H1 (cell line): ENCODE measurements at regions not wholly inside any gene's neighbourhood (a gene's known extent, or its start where the extent isn't known, plus 50 kb on each side); places are given as distances from the start of the nearest gene placed in this dataset.

Experiments used
- CTCF ChIA-PET: fragments of 300-600 bp; sonication (Branson Sonifier 250); formaldehyde crosslinking; loops from one replicate; lab custom pipeline; 2021; ENCODE audit not compliant: partially characterized antibody; lab: Charles Lee
- POLR2A ChIA-PET: fragments of 300-600 bp; sonication (Branson Sonifier 250); formaldehyde crosslinking; loops from one replicate; lab custom pipeline; 2021; ENCODE audit warnings: inconsistent platforms; ENCODE audit not compliant: partially characterized antibody; lab: Charles Lee
- DNase-seq, 2 experiments: peaks; one replicate each; pipeline versions ENCODE4 v3.0.0 to v3.0.0-alpha.2; 2010 to 2022; ENCODE audit warnings: low spot score in 2 of 2, low read depth in 1 of 2, mixed read lengths in 1 of 2
- FAIRE-seq: peaks from 2 replicates; lab custom pipeline; 2011; peaks lifted over from hg19 to GRCh38; lab: Jason Lieb, UNC
- H2AFZ ChIP-seq: 2 replicates; pipeline ENCODE4 v1.8.1; 2012; ENCODE audit warnings: low read length, inconsistent platforms
- H2AK5ac ChIP-seq: 2 replicates; pipeline ENCODE4 v1.6.1; 2013; ENCODE audit warnings: low read depth, low read length
- H2BK120ac ChIP-seq: replicated peaks from 2 replicates; pipeline ENCODE3; 2013; ENCODE audit warnings: low read depth, low read length, inconsistent platforms
- H2BK12ac ChIP-seq: 2 replicates; pipeline ENCODE4 v1.6.1; 2013; ENCODE audit warnings: low read depth, low read length
- H2BK15ac ChIP-seq: 2 replicates; pipeline ENCODE4 v1.6.1; 2013; ENCODE audit warnings: low read length
- H2BK20ac ChIP-seq: 2 replicates; pipeline ENCODE4 v1.6.1; 2013; ENCODE audit warnings: low read length
- H2BK5ac ChIP-seq: 2 replicates; pipeline ENCODE4 v1.6.1; 2013; ENCODE audit warnings: low read depth, low read length
- H3K14ac ChIP-seq: 2 replicates; pipeline ENCODE4 v1.6.1; 2013; ENCODE audit warnings: inconsistent platforms; ENCODE audit not compliant: insufficient read length
- H3K18ac ChIP-seq: 2 replicates; pipeline ENCODE4 v1.6.1; 2013; ENCODE audit warnings: low read length; ENCODE audit errors: extremely low read depth
- H3K23ac ChIP-seq: 2 replicates; pipeline ENCODE4 v1.6.1; 2013; ENCODE audit warnings: inconsistent platforms; ENCODE audit not compliant: insufficient read length
- H3K23me2 ChIP-seq: 2 replicates; pipeline ENCODE4 v1.6.1; 2013; ENCODE audit warnings: low read depth, low read length
- H3K27ac ChIP-seq: 2 replicates; pipeline ENCODE4 v1.6.1; 2011; ENCODE audit warnings: low read depth, low read length, inconsistent platforms
- H3K27me3 ChIP-seq, 4 experiments: replicated peaks in 1 of 4; 1 replicate in 1 of 4; 2 replicates in 3 of 4; pipeline versions ENCODE4 v1.6.1 to v1.8.1; 2011 to 2013; ENCODE audit warnings: low read length in 3 of 4, mild to moderate bottlenecking in 3 of 4, inconsistent platforms in 2 of 4, mixed read lengths in 2 of 4, moderate library complexity in 1 of 4; ENCODE audit not compliant: control insufficient read depth in 3 of 4, insufficient read depth in 3 of 4; ENCODE audit errors: extremely low read depth in 1 of 4
- H3K36me3 ChIP-seq, 4 experiments: 2 replicates each; pipeline versions ENCODE4 v1.6.1 to v1.8.1; 2011 to 2013; ENCODE audit warnings: mild to moderate bottlenecking in 4 of 4, low read length in 3 of 4, moderate library complexity in 2 of 4, control low read depth in 1 of 4, inconsistent platforms in 1 of 4; ENCODE audit not compliant: insufficient read depth in 4 of 4, control insufficient read depth in 2 of 4
- H3K4ac ChIP-seq: replicated peaks from 2 replicates; pipeline ENCODE3; 2013; ENCODE audit warnings: low read length, low read depth, mixed read lengths, inconsistent platforms; ENCODE audit not compliant: insufficient read length
- H3K4me1 ChIP-seq, 4 experiments: replicated peaks in 1 of 4; 1 replicate in 1 of 4; 2 replicates in 3 of 4; pipeline versions ENCODE4 v1.6.1 to v1.8.1; 2011 to 2013; ENCODE audit warnings: low read length in 3 of 4, inconsistent platforms in 2 of 4, mixed read lengths in 1 of 4; ENCODE audit not compliant: insufficient read depth in 4 of 4, control insufficient read depth in 3 of 4
- H3K4me2 ChIP-seq, 2 experiments: 2 replicates each; pipeline versions ENCODE4 v1.6.1 to v1.8.1; 2011 to 2013; ENCODE audit warnings: low read depth in 2 of 2, low read length in 2 of 2, control low read depth in 1 of 2, inconsistent platforms in 1 of 2, mild to moderate bottlenecking in 1 of 2; ENCODE audit not compliant: insufficient read depth in 1 of 2
- H3K4me3 ChIP-seq, 4 experiments: fragments of 200-600, 300-600 bp in 1 of 4; sonication (generic), shearing (Covaris generic), sonication (Bioruptor Twin) in 1 of 4; 2 replicates each; pipeline versions ENCODE4 v1.5.1 to v1.8.1; 2011 to 2016; ENCODE audit warnings: low read length in 4 of 4, low read depth in 3 of 4, control low read depth in 2 of 4, inconsistent platforms in 2 of 4, mild to moderate bottlenecking in 2 of 4, mixed read lengths in 1 of 4, moderate library complexity in 1 of 4; ENCODE audit not compliant: insufficient read depth in 2 of 4; ENCODE audit errors: extremely low read depth in 1 of 4
- H3K56ac ChIP-seq: replicated peaks from 2 replicates; pipeline ENCODE3; 2013; ENCODE audit warnings: low read depth, mild to moderate bottlenecking, mixed read lengths, low read length, inconsistent platforms; ENCODE audit not compliant: insufficient read length
- H3K79me1 ChIP-seq: 2 replicates; pipeline ENCODE4 v1.6.1; 2013; ENCODE audit warnings: low read depth, low read length, control low read depth
- H3K79me2 ChIP-seq, 2 experiments: 2 replicates each; pipeline versions ENCODE4 v1.6.1 to v1.8.1; 2012 to 2013; ENCODE audit warnings: low read length in 2 of 2, mild to moderate bottlenecking in 2 of 2, inconsistent platforms in 1 of 2; ENCODE audit not compliant: insufficient read depth in 2 of 2, control insufficient read depth in 1 of 2
- H3K9ac ChIP-seq, 4 experiments: replicated peaks in 1 of 4; 1 replicate in 1 of 4; 2 replicates in 3 of 4; pipeline versions ENCODE4 v1.6.1 to v1.8.1; 2011 to 2013; ENCODE audit warnings: low read depth in 3 of 4, low read length in 3 of 4, control low read depth in 2 of 4, mild to moderate bottlenecking in 2 of 4, moderate library complexity in 2 of 4, inconsistent platforms in 1 of 4; ENCODE audit errors: extremely low read depth in 1 of 4
- H3K9me3 ChIP-seq, 2 experiments: 2 replicates each; pipeline versions ENCODE4 v1.6.1 to v1.8.1; 2012 to 2013; ENCODE audit warnings: mild to moderate bottlenecking in 2 of 2, moderate library complexity in 2 of 2, control low read depth in 1 of 2, inconsistent platforms in 1 of 2, low read depth in 1 of 2, low read length in 1 of 2, mixed read lengths in 1 of 2; ENCODE audit not compliant: insufficient read depth in 2 of 2
- H4K20me1 ChIP-seq, 2 experiments: replicated peaks in 1 of 2; 2 replicates each; pipeline versions ENCODE3 to v1.8.1; 2011 to 2013; ENCODE audit warnings: inconsistent platforms in 2 of 2, low read length in 2 of 2, mild to moderate bottlenecking in 1 of 2; ENCODE audit not compliant: insufficient read depth in 2 of 2, control insufficient read depth in 1 of 2
- H4K5ac ChIP-seq: 2 replicates; pipeline ENCODE4 v1.6.1; 2013; ENCODE audit warnings: low read length, low read depth, mixed read lengths, inconsistent platforms; ENCODE audit not compliant: insufficient read length
- H4K8ac ChIP-seq: 2 replicates; pipeline ENCODE4 v1.8.0; 2013; ENCODE audit warnings: mild to moderate bottlenecking, moderate library complexity, low read length, inconsistent platforms; ENCODE audit not compliant: insufficient read depth; ENCODE audit errors: extremely low read depth
- H4K91ac ChIP-seq: replicated peaks from 2 replicates; pipeline ENCODE3; 2013; ENCODE audit warnings: low read length, mixed read lengths, inconsistent platforms; ENCODE audit not compliant: insufficient read length
- CBX5 ChIP-seq: fragments of 300-800, 300-1000 bp; sonication (generic); IDR thresholded peaks from 2 replicates; pipeline ENCODE4 v1.7.1; 2016; ENCODE audit warnings: antibody characterized with exemption, low read length, low read depth
- CHD1 ChIP-seq: IDR thresholded peaks from 2 replicates; pipeline ENCODE4 v1.6.1; 2012; ENCODE audit warnings: low read depth, low read length, improper control_type of control experiment
- EZH2 ChIP-seq: fragments of 200-600 bp; sonication (generic); IDR thresholded peaks from 2 replicates; pipeline ENCODE4 v1.7.1; 2012; ENCODE audit warnings: low read depth, mild to moderate bottlenecking, moderate library complexity, low read length, inconsistent platforms; ENCODE audit not compliant: severe bottlenecking
- JUN ChIP-seq: IDR thresholded peaks from 2 replicates; pipeline ENCODE4 v1.6.1; 2011; ENCODE audit warnings: low read depth, mild to moderate bottlenecking, improper control_type of control experiment, low read length
- KDM1A ChIP-seq: fragments of 200-600, 300-600 bp; sonication (generic); IDR thresholded peaks from 2 replicates; pipeline ENCODE4 v1.7.1; 2016; ENCODE audit warnings: mild to moderate bottlenecking, low read length, borderline replicate concordance
- KDM4A ChIP-seq: IDR thresholded peaks from one replicate; pipeline ENCODE4 v1.7.1; 2012; ENCODE audit warnings: low read depth, mild to moderate bottlenecking, moderate library complexity, low read length, inconsistent platforms; ENCODE audit not compliant: severe bottlenecking
- MAFK ChIP-seq: IDR thresholded peaks from 2 replicates; pipeline ENCODE4 v1.6.1; 2012; ENCODE audit warnings: low read depth, mild to moderate bottlenecking, improper control_type of control experiment, low read length
- POLR2A ChIP-seq, 2 experiments: IDR thresholded peaks; 1 replicate in 1 of 2; 2 replicates in 1 of 2; pipeline ENCODE4 v1.6.1; 2011; ENCODE audit warnings: low read depth in 2 of 2, low read length in 2 of 2, mild to moderate bottlenecking in 2 of 2; ENCODE audit errors: control extremely low read depth in 1 of 2
- POLR2AphosphoS5 ChIP-seq: IDR thresholded peaks from 2 replicates; pipeline ENCODE4 v1.6.1; 2011; ENCODE audit warnings: low read depth, low read length
- RFX5 ChIP-seq: IDR thresholded peaks from 2 replicates; pipeline ENCODE4 v1.6.1; 2011; ENCODE audit warnings: low read depth, low read length, improper control_type of control experiment, borderline replicate concordance
- SIN3A ChIP-seq, 2 experiments: IDR thresholded peaks in 1 of 2; conservative IDR thresholded peaks in 1 of 2; 2 replicates each; pipeline ENCODE4 v1.6.1; 2011 to 2012; ENCODE audit warnings: low read length in 2 of 2, improper control_type of control experiment in 1 of 2, low read depth in 1 of 2, mild to moderate bottlenecking in 1 of 2
- SP1 ChIP-seq: IDR thresholded peaks from 2 replicates; pipeline ENCODE4 v1.6.1; 2011; ENCODE audit warnings: low read depth, low read length
- SP4 ChIP-seq: IDR thresholded peaks from 2 replicates; pipeline ENCODE4 v1.6.1; 2012; ENCODE audit warnings: low read length, inconsistent platforms
- TEAD4 ChIP-seq: IDR thresholded peaks from 2 replicates; pipeline ENCODE4 v1.6.1; 2012; ENCODE audit warnings: low read depth, low read length, inconsistent platforms, mixed read lengths
- WGBS, 2 experiments: shearing (Covaris generic) in 1 of 2; methylation state at CpG; one replicate each; pipeline versions ENCODE4 v1.1.6 to v1.1.7; 2013 to 2015; ENCODE audit warnings: low lambda C conversion rate in 2 of 2, mixed read lengths in 2 of 2, inconsistent platforms in 1 of 2, low coverage in 1 of 2, missing lambda C conversion rate in 1 of 2; ENCODE audit not compliant: insufficient replicate concordance in 2 of 2, insufficient coverage in 1 of 2, insufficient read length in 1 of 2; ENCODE audit errors: extremely low coverage in 1 of 2, missing lambda C conversion rate in 1 of 2; 5-methylcytosine and 5-hydroxymethylcytosine counted together
- TF ChIP-seq, protein P1 (sequence below): IDR thresholded peaks from 2 replicates; pipeline ENCODE4 v1.6.1; 2012; ENCODE audit warnings: inconsistent platforms

GRCh38 chr4:18684932-18685331, 663.4 kb upstream of the LCORL start:
- ChIA-PET POLR2A (no interaction called here), CTCF (no interaction called here)
- Histone ChIP-seq H3K9ac (no peak overlapping the region), H2BK12ac (no peak overlapping the region), H3K23me2 (no peaks in the 10 kb centered on the region), H3K9me3 (no peaks in the 10 kb centered on the region), H2BK5ac (no peak overlapping the region), H3K79me1 (no peaks in the 10 kb centered on the region), H4K5ac (no peak overlapping the region), H3K56ac (no peak overlapping the region), H3K79me2 (no peaks in the 10 kb centered on the region), H4K91ac (no peak overlapping the region), H4K20me1 (no peaks in the 10 kb centered on the region), H3K4me2 (no peak overlapping the region), H3K36me3 (no peaks in the 10 kb centered on the region), H2BK120ac (no peak overlapping the region), H3K23ac (no peak overlapping the region), H3K4ac (no peak overlapping the region), H2AFZ (no peak overlapping the region), H2AK5ac (no peak overlapping the region), H4K8ac (no peak overlapping the region), H3K4me1 (peaks cover 0 to 5% (median 4%) of the 10 kb centered on the region in 4 experiments; a peak in 4 of 7 replicates), H2BK20ac (no peak overlapping the region), H3K27me3 (no peaks in the 10 kb centered on the region), H3K14ac (no peak overlapping the region), H2BK15ac (no peak overlapping the region), H3K18ac (no peak overlapping the region), H3K4me3 (no peak overlapping the region), H3K27ac (no peak overlapping the region)
- FAIRE-seq (no peak), DNase-seq (no peak)
- 84% methylated on average over 4 of the region's 4 CpGs; no CpG with 5 or more reads in 1 of the 2 experiments for WGBS, 2 experiments
- TF ChIP-seq JUN (no peak), TEAD4 (no peak), EZH2 (no peak), SP1 (no peak), CHD1 (no peak), KDM4A (no peak), POLR2A (IDR thresholded peaks at IDR 0.05; ENCODE audit: control extremely low read depth in 1 of 2, low read depth in 2 of 2, low read length in 2 of 2) (no peak), POLR2AphosphoS5 (no peak), CBX5 (no peak), RFX5 (no peak), SP4 (no peak), KDM1A (no peak), MAFK (no peak), SIN3A (conservative IDR thresholded peaks at IDR 0.05 in 1 of 2, IDR thresholded peaks at IDR 0.05 in 1 of 2; ENCODE audit: low read depth in 1 of 2, low read length in 2 of 2) (no peak)
- TF ChIP-seq, protein P1, sequence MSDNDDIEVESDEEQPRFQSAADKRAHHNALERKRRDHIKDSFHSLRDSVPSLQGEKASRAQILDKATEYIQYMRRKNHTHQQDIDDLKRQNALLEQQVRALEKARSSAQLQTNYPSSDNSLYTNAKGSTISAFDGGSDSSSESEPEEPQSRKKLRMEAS: no peak
